IMR-90 (cell line): ENCODE measurements at regions not wholly inside any gene's neighbourhood (a gene's known extent, or its start where the extent isn't known, plus 50 kb on each side); places are given as distances from the start of the nearest gene placed in this dataset.

Experiments used
- ATAC-seq: fragments of 200-7000 bp; cut with Tn5 transposase; 2 replicates; pipeline ENCODE4 v1.9.1; 2020; ENCODE audit warnings: low read depth, mild to moderate bottlenecking, moderate library complexity
- BruUV-seq: library from RNA; stranded (reverse); fragments of 400-500 nt; replicated peaks from 2 replicates; lab custom pipeline; 2021; lab: Mats Ljungman, UMichigan
- CTCF ChIA-PET: fragments of 300-600 bp; formaldehyde crosslinking; extraction: SDS; loops from one replicate; lab custom pipeline; 2021; ENCODE audit warnings: antibody characterized with exemption; lab: Yijun Ruan, JAX
- POLR2A ChIA-PET: fragments of 300-600 bp; sonication (Branson Sonifier 250); formaldehyde crosslinking; loops from one replicate; lab custom pipeline; 2022; ENCODE audit warnings: antibody characterized with exemption; ENCODE audit not compliant: unreplicated experiment; lab: Charles Lee
- DNase-seq: peaks from one replicate; pipeline ENCODE4 v3.0.0; 2013
- H2AFZ ChIP-seq: replicated peaks from 2 replicates; pipeline ENCODE3; 2013; ENCODE audit warnings: low read length, mild to moderate bottlenecking; ENCODE audit not compliant: poor library complexity
- H2AK5ac ChIP-seq: 2 replicates; pipeline ENCODE4 v1.6.1; 2013; ENCODE audit warnings: low read depth, low read length, inconsistent platforms
- H2AK9ac ChIP-seq: replicated peaks from 2 replicates; pipeline ENCODE3; 2013; ENCODE audit warnings: mild to moderate bottlenecking, low read depth, low read length, moderate library complexity; ENCODE audit not compliant: poor library complexity
- H2BK120ac ChIP-seq: 2 replicates; pipeline ENCODE4 v1.6.1; 2013; ENCODE audit warnings: low read depth, low read length, inconsistent platforms
- H2BK15ac ChIP-seq: 3 replicates; pipeline ENCODE4 v1.6.1; 2013; ENCODE audit warnings: low read depth, low read length, inconsistent platforms
- H2BK20ac ChIP-seq: 2 replicates; pipeline ENCODE4 v1.6.1; 2013; ENCODE audit warnings: low read depth, mild to moderate bottlenecking, inconsistent platforms, low read length, moderate library complexity
- H2BK5ac ChIP-seq: 2 replicates; pipeline ENCODE4 v1.6.1; 2013; ENCODE audit warnings: mild to moderate bottlenecking, low read depth, low read length, inconsistent platforms; ENCODE audit not compliant: poor library complexity, severe bottlenecking
- H3K14ac ChIP-seq: replicated peaks from 2 replicates; pipeline ENCODE4 v1.6.1; 2013; ENCODE audit warnings: low read depth, low read length, inconsistent platforms
- H3K18ac ChIP-seq: 2 replicates; pipeline ENCODE4 v1.6.1; 2013; ENCODE audit warnings: low read depth, low read length, control low read depth
- H3K23ac ChIP-seq: 2 replicates; pipeline ENCODE4 v1.6.1; 2013; ENCODE audit warnings: low read depth, low read length, inconsistent platforms
- H3K27ac ChIP-seq: 2 replicates; pipeline ENCODE4 v1.5.1; 2013; ENCODE audit warnings: mild to moderate bottlenecking, control low read depth, low read length; ENCODE audit not compliant: insufficient read depth
- H3K27me3 ChIP-seq: 2 replicates; pipeline ENCODE4 v1.6.1; 2013; ENCODE audit warnings: low read length; ENCODE audit not compliant: control insufficient read depth, insufficient read depth
- H3K36me3 ChIP-seq: 2 replicates; pipeline ENCODE4 v1.6.1; 2013; ENCODE audit warnings: low read length, mixed read lengths; ENCODE audit not compliant: control insufficient read depth, insufficient read depth
- H3K4ac ChIP-seq: 2 replicates; pipeline ENCODE4 v1.6.1; 2013; ENCODE audit warnings: low read depth, low read length, inconsistent platforms
- H3K4me1 ChIP-seq: 2 replicates; pipeline ENCODE4 v1.6.1; 2013; ENCODE audit warnings: low read length, mixed read lengths; ENCODE audit not compliant: control insufficient read depth, insufficient read depth
- H3K4me2 ChIP-seq: 2 replicates; pipeline ENCODE4 v1.6.1; 2013; ENCODE audit warnings: low read depth, mild to moderate bottlenecking, control low read depth, low read length, moderate library complexity
- H3K4me3 ChIP-seq: 2 replicates; pipeline ENCODE4 v1.5.1; 2013; ENCODE audit warnings: low read depth, mild to moderate bottlenecking, control low read depth, low read length, moderate library complexity; ENCODE audit not compliant: insufficient read depth
- H3K56ac ChIP-seq: 2 replicates; pipeline ENCODE4 v1.6.1; 2013; ENCODE audit warnings: low read length, inconsistent platforms; ENCODE audit not compliant: insufficient read depth; ENCODE audit errors: extremely low read depth
- H3K79me1 ChIP-seq, 2 experiments: 2 replicates each; pipeline ENCODE4 v1.6.1; 2013; ENCODE audit warnings: low read length in 2 of 2, inconsistent platforms in 1 of 2, low read depth in 1 of 2
- H3K9ac ChIP-seq: 2 replicates; pipeline ENCODE4 v1.6.1; 2013; ENCODE audit warnings: low read depth, low read length, control low read depth
- H3K9me1 ChIP-seq: 2 replicates; pipeline ENCODE4 v1.6.1; 2013; ENCODE audit warnings: low read length, inconsistent platforms; ENCODE audit not compliant: insufficient read depth
- H3K9me3 ChIP-seq: 2 replicates; pipeline ENCODE4 v1.6.1; 2013; ENCODE audit warnings: low read length; ENCODE audit not compliant: control insufficient read depth, insufficient read depth
- H4K20me1 ChIP-seq: 2 replicates; pipeline ENCODE4 v1.6.1; 2013; ENCODE audit warnings: low read length, inconsistent platforms; ENCODE audit not compliant: insufficient read depth
- H4K5ac ChIP-seq: 2 replicates; pipeline ENCODE4 v1.6.1; 2013; ENCODE audit warnings: mild to moderate bottlenecking, low read depth, low read length, control low read depth
- H4K8ac ChIP-seq, 2 experiments: 2 replicates each; pipeline ENCODE4 v1.6.1; 2013; ENCODE audit warnings: low read depth in 2 of 2, low read length in 2 of 2, control low read depth in 1 of 2, inconsistent platforms in 1 of 2
- H4K91ac ChIP-seq: 2 replicates; pipeline ENCODE4 v1.6.1; 2013; ENCODE audit warnings: low read depth, low read length, inconsistent platforms; ENCODE audit not compliant: insufficient read depth
- MAZ ChIP-seq: IDR thresholded peaks from 2 replicates; pipeline ENCODE4 v1.6.1; 2012; ENCODE audit warnings: low read depth, mild to moderate bottlenecking, low read length, improper control_type of control experiment, moderate library complexity, borderline replicate concordance
- NFE2L2 ChIP-seq: fragments of 150-350 bp; IDR thresholded peaks from 2 replicates; pipeline ENCODE4 v1.6.1; 2016; ENCODE audit warnings: low read depth, mild to moderate bottlenecking, low read length
- RFX5 ChIP-seq: IDR thresholded peaks from 2 replicates; pipeline ENCODE4 v1.8.0; 2012; ENCODE audit warnings: low read depth, mild to moderate bottlenecking, low read length, moderate library complexity
- USF2 ChIP-seq: fragments of 150-350 bp; IDR thresholded peaks from 2 replicates; pipeline ENCODE4 v1.6.1; 2017; ENCODE audit warnings: mild to moderate bottlenecking, antibody characterized with exemption, low read length, low read depth
- WGBS, 2 experiments: methylation state at CpG; one replicate each; pipeline versions ENCODE4 v1.1.5 to v1.1.7; 2013; ENCODE audit warnings: missing lambda C conversion rate in 2 of 2; ENCODE audit not compliant: insufficient read length in 1 of 2; ENCODE audit errors: extremely low coverage in 2 of 2; 5-methylcytosine and 5-hydroxymethylcytosine counted together
- dilution Hi-C: fragments of 300-500 bp; cut with HindIII; formaldehyde crosslinking; loops from one replicate; pipeline ENCODE4 v1.14.3; 2018; ENCODE audit warnings: low sequenced_read_pairs; ENCODE audit not compliant: unreplicated experiment
- in situ Hi-C: fragments of 300-500 bp; cut with MboI; formaldehyde crosslinking; loops from 3 replicates; pipeline ENCODE4 v1.14.3; 2019; ENCODE audit warnings: low sequenced_read_pairs, inconsistent platforms, mixed read lengths
- intact Hi-C: fragments of 100-400 bp; cut with micrococcal nuclease; formaldehyde crosslinking; loops from 2 replicates; pipeline ENCODE4 v1.10.0; 2022

GRCh38 chr1:229778794-229779193 is 152.7 kb downstream of the URB2 start:
- dilution Hi-C loops (no loop called here), in situ Hi-C loops (no loop called here), intact Hi-C loops (no loop called here)
- CTCF ChIA-PET: no interaction called here
- Histone ChIP-seq H4K8ac (no peak overlapping the region), H2AK5ac (no peak overlapping the region), H4K20me1 (no peaks in the 10 kb centered on the region), H3K27ac (no peak overlapping the region), H2BK15ac (no peak overlapping the region), H3K4ac (no peak overlapping the region), H2BK20ac (no peak overlapping the region), H4K5ac (no peak overlapping the region), H2AFZ (no peak overlapping the region), H3K4me3 (no peak overlapping the region), H4K91ac (no peak overlapping the region), H3K56ac (no peak overlapping the region), H3K18ac (no peak overlapping the region), H3K9ac (no peak overlapping the region), H2AK9ac (no peak overlapping the region), H3K23ac (no peak overlapping the region), H3K9me3 (no peaks in the 10 kb centered on the region), H3K27me3 (no peaks in the 10 kb centered on the region; the same call in 1 of the 2 replicates), H3K4me1 (no peaks in the 10 kb centered on the region), H3K4me2 (no peak overlapping the region), H3K14ac (no peak overlapping the region), H2BK5ac (no peak overlapping the region), H2BK120ac (no peak overlapping the region), H3K9me1 (no peaks in the 10 kb centered on the region), H3K79me1 (no peaks in the 10 kb centered on the region), H3K36me3 (no peaks in the 10 kb centered on the region)
- DNase-seq: no peak
- WGBS, 2 experiments: 0% methylated on average over 1 of the region's 5 CpGs; no CpG with 5 or more reads in 1 of the 2 experiments
- ATAC-seq: no peak
- TF ChIP-seq NFE2L2 (no peak), USF2 (no peak), RFX5 (no peak), MAZ (no peak)
- POLR2A ChIA-PET: no interaction called here
- BruUV-seq: no TSS peak
